ENCODE measurements at regions not wholly inside any gene's neighbourhood (a gene's known extent, or its start where the extent isn't known, plus 50 kb on each side); places are given as distances from the start of the nearest gene placed in this dataset.

DNA sequence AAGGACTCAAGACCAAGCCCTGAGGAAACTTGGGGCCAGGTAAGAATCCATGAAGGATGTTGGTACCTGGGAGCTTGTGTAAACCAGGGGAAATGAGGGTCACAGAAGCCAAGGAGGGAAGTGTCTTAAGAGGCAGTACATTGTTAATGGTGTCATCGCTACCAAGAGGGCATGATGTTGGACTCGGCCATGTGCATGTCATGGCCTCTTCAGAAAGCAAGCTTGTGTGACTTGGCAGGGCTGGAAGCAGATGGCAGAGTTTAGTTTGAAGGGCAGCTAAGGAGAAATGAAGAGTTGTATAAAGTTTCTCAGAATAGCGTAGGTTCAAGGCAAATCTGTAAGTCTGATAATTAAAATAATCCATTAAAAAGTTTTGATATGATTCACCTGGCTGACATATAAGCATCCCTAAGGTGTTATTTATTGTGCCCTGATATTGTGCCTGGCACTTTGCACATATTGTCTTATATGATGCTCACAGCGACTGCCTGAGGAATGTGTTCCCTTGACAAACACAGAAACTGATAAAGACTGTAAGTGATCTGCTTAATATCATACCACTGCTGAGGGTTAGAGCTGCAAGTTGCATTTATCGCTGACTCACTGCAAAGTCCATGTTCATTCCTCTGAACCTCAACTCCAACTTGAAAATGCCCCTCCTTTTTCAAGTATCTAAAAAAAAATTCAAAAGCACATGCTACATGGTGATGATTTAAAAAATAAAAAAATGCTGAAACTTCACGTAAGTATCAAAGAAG, 81.3 kb upstream of the PTPN3 start:
- no peak overlapping the region for H3K27ac Mint-ChIP-seq
- DNase-seq: no peak
- no peaks in the 10 kb centered on the region for H3K9me3 Mint-ChIP-seq
- no peaks in the 10 kb centered on the region for H3K36me3 Mint-ChIP-seq (ENCODE audit: low read depth)
- H3K4me3 Mint-ChIP-seq: no peak overlapping the region
- H3K27me3 Mint-ChIP-seq: peaks cover 11% of the 10 kb centered on the region
- intact Hi-C loops (cut with micrococcal nuclease): loop anchor here (5.0 to 10.0 kb wide), 2 partner anchors 475 to 573 kb away; no protein-coding TSS in a partner anchor
- no peaks in the 10 kb centered on the region for H3K4me1 Mint-ChIP-seq

- Mint-ChIP-seq H3K4me3 (no peak overlapping the region), H3K9me3 (no peaks in the 10 kb centered on the region), H3K4me1 (no peaks in the 10 kb centered on the region), H3K27ac (no peak overlapping the region), H3K36me3 (ENCODE audit: low read depth) (no peaks in the 10 kb centered on the region), H3K27me3 (peaks cover 4% of the 10 kb centered on the region)
- intact Hi-C loops (cut with micrococcal nuclease): no loop called here
- no peak for DNase-seq
These were observed 84.3 kb upstream of the PTPN3 start for GRCh38 chr9:109582386-109582785.

- intact Hi-C loops (cut with micrococcal nuclease): no loop called here
- Mint-ChIP-seq H3K4me1 (no peaks in the 10 kb centered on the region), H3K27ac (no peak overlapping the region), H3K36me3 (ENCODE audit: low read depth) (no peaks in the 10 kb centered on the region), H3K9me3 (no peaks in the 10 kb centered on the region), H3K4me3 (no peak overlapping the region), H3K27me3 (peaks cover 10% of the 10 kb centered on the region)
- no peak for DNase-seq
These were observed 86.1 kb upstream of the PTPN3 start for GRCh38 chr9:109584205-109584604.

- no peaks in the 10 kb centered on the region for H3K9me3 Mint-ChIP-seq
- peaks cover 10% of the 10 kb centered on the region for H3K27me3 Mint-ChIP-seq
- intact Hi-C loops (cut with micrococcal nuclease): no loop called here
- no peak for DNase-seq
- H3K27ac Mint-ChIP-seq: no peak overlapping the region
- no peaks in the 10 kb centered on the region for H3K36me3 Mint-ChIP-seq (ENCODE audit: low read depth)
- H3K4me1 Mint-ChIP-seq: no peaks in the 10 kb centered on the region
- no peak overlapping the region for H3K4me3 Mint-ChIP-seq
These were observed 87.7 kb upstream of the PTPN3 start for GRCh38 chr9:109585796-109586195.

DNA sequence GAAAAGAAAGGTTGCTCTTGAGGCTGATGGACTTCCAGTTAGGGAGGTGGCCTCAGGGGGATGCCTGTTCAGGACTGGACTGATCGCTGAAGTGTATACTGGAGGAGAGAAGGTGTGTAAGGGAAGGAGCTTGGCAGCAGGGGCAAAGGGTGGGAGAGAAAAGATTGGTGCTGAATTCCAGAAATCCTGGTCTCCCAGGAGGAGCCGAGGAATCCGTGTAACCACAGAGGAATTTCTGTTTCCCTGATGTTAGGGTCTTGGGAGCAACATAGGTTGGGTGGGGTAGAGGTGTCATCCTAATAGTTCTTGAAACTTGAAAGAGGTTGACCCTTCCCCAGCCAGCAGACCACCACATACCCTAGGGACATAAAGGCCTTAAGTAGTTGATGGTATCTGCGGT, 88.9 kb upstream of the PTPN3 start:
- Mint-ChIP-seq H3K27me3 (peaks cover 12% of the 10 kb centered on the region), H3K4me3 (no peak overlapping the region), H3K9me3 (no peaks in the 10 kb centered on the region), H3K36me3 (ENCODE audit: low read depth) (no peaks in the 10 kb centered on the region), H3K27ac (no peak overlapping the region), H3K4me1 (no peaks in the 10 kb centered on the region)
- intact Hi-C loops (cut with micrococcal nuclease): no loop called here
- DNase-seq: no peak

GRCh38 chr9:109588415-109588814, 90.3 kb upstream of the PTPN3 start:
- Mint-ChIP-seq H3K27me3 (peaks cover 11% of the 10 kb centered on the region), H3K4me1 (no peaks in the 10 kb centered on the region), H3K36me3 (ENCODE audit: low read depth) (no peaks in the 10 kb centered on the region), H3K9me3 (no peaks in the 10 kb centered on the region), H3K27ac (no peak overlapping the region), H3K4me3 (no peak overlapping the region)
- intact Hi-C loops (cut with micrococcal nuclease): no loop called here
- DNase-seq: no peak

- Mint-ChIP-seq H3K9me3 (no peaks in the 10 kb centered on the region), H3K4me3 (no peak overlapping the region), H3K27ac (no peak overlapping the region), H3K36me3 (ENCODE audit: low read depth) (no peaks in the 10 kb centered on the region), H3K27me3 (peaks cover 7% of the 10 kb centered on the region), H3K4me1 (no peaks in the 10 kb centered on the region)
- no peak for DNase-seq
- intact Hi-C loops (cut with micrococcal nuclease): no loop called here
These were observed 92.9 kb upstream of the PTPN3 start for GRCh38 chr9:109590966-109591365.

DNA sequence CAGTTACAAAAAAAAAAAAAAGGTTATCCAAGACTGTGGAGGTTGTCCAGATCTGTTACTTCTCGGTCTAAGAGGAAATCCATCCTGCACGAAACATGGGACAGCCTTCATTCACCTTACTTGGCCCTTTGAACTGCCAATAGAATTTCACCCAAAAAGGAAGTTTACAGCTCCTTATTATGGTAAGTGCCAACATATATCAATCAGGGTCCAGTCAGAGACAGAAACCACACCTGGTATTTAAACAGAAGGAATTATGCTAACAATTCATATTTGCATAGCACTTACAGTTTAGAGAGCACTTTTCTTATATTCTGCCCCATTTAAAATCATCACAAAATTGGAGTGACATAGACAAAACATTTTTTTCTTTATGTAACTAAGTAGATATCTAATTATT, 93.6 kb upstream of the PTPN3 start:
- intact Hi-C loops (cut with micrococcal nuclease): no loop called here

GRCh38 chr9:109593612-109594011, 95.5 kb upstream of the PTPN3 start:
- H3K27me3 Mint-ChIP-seq: peaks cover 3% of the 10 kb centered on the region
- H3K4me1 Mint-ChIP-seq: no peaks in the 10 kb centered on the region
- no peaks in the 10 kb centered on the region for H3K36me3 Mint-ChIP-seq (ENCODE audit: low read depth)
- H3K9me3 Mint-ChIP-seq: no peaks in the 10 kb centered on the region
- H3K4me3 Mint-ChIP-seq: no peak overlapping the region
- no peak overlapping the region for H3K27ac Mint-ChIP-seq
- intact Hi-C loops (cut with micrococcal nuclease): no loop called here
- DNase-seq: no peak

More for the DNA sequence above, 93.6 kb upstream of the PTPN3 start:
- Mint-ChIP-seq H3K36me3 (ENCODE audit: low read depth) (no peaks in the 10 kb centered on the region), H3K4me3 (no peak overlapping the region), H3K27me3 (peaks cover 7% of the 10 kb centered on the region), H3K4me1 (no peaks in the 10 kb centered on the region), H3K9me3 (no peaks in the 10 kb centered on the region), H3K27ac (no peak overlapping the region)
- DNase-seq: no peak

- peaks cover 3% of the 10 kb centered on the region for H3K27me3 Mint-ChIP-seq
- no peak for DNase-seq
- intact Hi-C loops (cut with micrococcal nuclease): no loop called here
- H3K36me3 Mint-ChIP-seq (ENCODE audit: low read depth): no peaks in the 10 kb centered on the region
- H3K9me3 Mint-ChIP-seq: no peaks in the 10 kb centered on the region
- H3K27ac Mint-ChIP-seq: no peak overlapping the region
- H3K4me1 Mint-ChIP-seq: no peaks in the 10 kb centered on the region
- H3K4me3 Mint-ChIP-seq: no peak overlapping the region
These were observed 99.4 kb upstream of the PTPN3 start for GRCh38 chr9:109597496-109597895.

DNA sequence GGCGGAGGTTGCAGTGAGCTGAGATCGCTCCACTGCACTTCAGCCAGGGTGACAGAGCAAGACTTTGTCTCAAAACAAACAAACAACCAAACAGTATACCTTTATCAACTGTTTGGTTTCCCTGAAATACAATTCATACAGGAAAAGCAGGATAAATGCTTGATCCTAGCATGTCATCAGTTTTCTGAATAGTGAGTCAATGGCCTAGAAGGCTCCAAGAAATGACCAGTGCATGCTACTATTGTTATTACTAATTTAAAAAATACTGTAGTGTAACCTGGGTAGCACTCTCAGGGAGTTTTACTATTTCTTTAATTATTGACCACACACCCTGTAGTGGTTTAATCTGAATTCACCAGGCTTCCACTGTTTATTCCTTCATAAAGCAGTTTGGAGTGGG, 101.0 kb upstream of the PTPN3 start:
- no peaks in the 10 kb centered on the region for H3K36me3 Mint-ChIP-seq (ENCODE audit: low read depth)
- no peaks in the 10 kb centered on the region for H3K9me3 Mint-ChIP-seq
- no peak overlapping the region for H3K27ac Mint-ChIP-seq
- intact Hi-C loops (cut with micrococcal nuclease): no loop called here
- no peak overlapping the region for H3K4me3 Mint-ChIP-seq
- peaks cover 6% of the 10 kb centered on the region for H3K27me3 Mint-ChIP-seq
- H3K4me1 Mint-ChIP-seq: no peaks in the 10 kb centered on the region
- no peak for DNase-seq

DNA sequence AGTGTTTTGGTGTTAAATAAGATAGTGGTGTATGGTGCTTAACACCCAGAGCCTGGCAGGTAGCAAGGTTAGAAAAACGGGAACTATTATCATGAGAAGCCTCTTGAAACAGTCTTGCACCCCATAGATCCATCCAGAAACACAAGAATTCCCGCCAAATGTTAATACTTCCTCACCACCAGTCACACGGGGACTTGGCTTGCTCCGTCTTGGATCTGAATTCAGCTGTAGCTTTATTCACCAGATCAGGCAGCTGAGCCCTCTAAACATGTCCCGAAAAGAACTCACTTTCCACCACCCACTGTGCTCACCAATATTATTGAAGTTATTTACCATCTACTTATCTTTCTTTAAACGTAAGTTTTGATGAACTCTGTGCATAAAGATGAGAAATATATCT, 101.6 kb upstream of the PTPN3 start:
- intact Hi-C loops (cut with micrococcal nuclease): no loop called here
- no peak for DNase-seq
- Mint-ChIP-seq H3K36me3 (ENCODE audit: low read depth) (no peaks in the 10 kb centered on the region), H3K9me3 (no peaks in the 10 kb centered on the region), H3K4me3 (no peak overlapping the region), H3K27ac (no peak overlapping the region), H3K4me1 (no peaks in the 10 kb centered on the region), H3K27me3 (peaks cover 8% of the 10 kb centered on the region)

- intact Hi-C loops (cut with micrococcal nuclease): no loop called here
- Mint-ChIP-seq H3K36me3 (ENCODE audit: low read depth) (no peaks in the 10 kb centered on the region), H3K9me3 (no peaks in the 10 kb centered on the region), H3K27me3 (peaks cover 9% of the 10 kb centered on the region), H3K27ac (no peak overlapping the region), H3K4me1 (no peaks in the 10 kb centered on the region), H3K4me3 (no peak overlapping the region)
- no peak for DNase-seq
These were observed 102.0 kb upstream of the PTPN3 start for GRCh38 chr9:109600142-109600541.

DNA sequence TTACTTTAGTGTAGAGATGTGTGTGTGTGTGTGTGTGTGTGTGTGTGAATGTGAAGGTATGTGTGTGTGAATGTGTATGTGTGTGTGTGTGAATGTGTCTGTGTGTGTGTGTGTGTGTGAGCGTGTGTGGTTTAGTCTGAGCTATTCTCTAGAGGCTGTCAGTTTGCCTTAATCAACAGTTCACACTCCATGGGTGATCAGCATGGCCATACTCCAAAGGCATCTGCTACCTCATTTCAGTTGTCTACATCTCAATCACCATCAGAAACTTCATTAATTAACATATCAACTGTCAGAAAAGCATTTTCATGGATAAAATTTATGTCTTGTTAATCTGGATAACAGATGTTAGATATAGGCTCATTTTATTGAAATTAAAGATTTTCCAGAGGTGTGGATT, 103.1 kb upstream of the PTPN3 start:
- H3K36me3 Mint-ChIP-seq (ENCODE audit: low read depth): no peaks in the 10 kb centered on the region
- no peak overlapping the region for H3K4me3 Mint-ChIP-seq
- no peaks in the 10 kb centered on the region for H3K9me3 Mint-ChIP-seq
- no peak for DNase-seq
- intact Hi-C loops (cut with micrococcal nuclease): no loop called here
- H3K27me3 Mint-ChIP-seq: peaks cover 11% of the 10 kb centered on the region
- no peak overlapping the region for H3K27ac Mint-ChIP-seq
- no peaks in the 10 kb centered on the region for H3K4me1 Mint-ChIP-seq

DNA sequence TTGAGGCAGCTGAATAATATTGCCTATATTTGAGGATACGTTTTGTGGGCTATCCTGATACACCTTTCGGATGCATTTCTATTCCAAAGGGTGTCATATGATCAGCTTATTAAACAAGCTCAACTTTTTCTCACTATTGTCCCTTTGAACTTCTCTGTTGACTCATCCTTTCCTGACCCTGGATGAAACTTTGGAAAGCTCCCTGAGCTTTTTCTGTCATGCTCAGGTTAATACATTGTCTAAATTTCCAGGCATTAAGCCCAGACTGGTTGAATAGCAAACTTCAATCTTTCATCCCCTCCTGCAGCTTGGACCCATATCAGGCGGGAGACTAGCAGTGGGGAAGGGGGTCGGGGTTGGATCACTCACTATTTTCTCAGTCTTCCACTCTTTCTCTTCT, 104.9 kb upstream of the PTPN3 start:
- H3K4me3 Mint-ChIP-seq: no peak overlapping the region
- no peaks in the 10 kb centered on the region for H3K4me1 Mint-ChIP-seq

More for the DNA sequence above, 104.9 kb upstream of the PTPN3 start:
- H3K27me3 Mint-ChIP-seq: peaks cover 11% of the 10 kb centered on the region
- H3K27ac Mint-ChIP-seq: no peak overlapping the region
- no peaks in the 10 kb centered on the region for H3K9me3 Mint-ChIP-seq
- DNase-seq: no peak
- H3K36me3 Mint-ChIP-seq (ENCODE audit: low read depth): no peaks in the 10 kb centered on the region
- intact Hi-C loops (cut with micrococcal nuclease): no loop called here

All from activated CD4-positive, alpha-beta T cell treated with anti-CD3 and anti-CD28 coated beads, Interleukin-2, amount 10 ng/mL, durations not matched to agents 24 days and 14 days (primary cell).